ENCODE measurements at regions not wholly inside any gene's neighbourhood (a gene's known extent, or its start where the extent isn't known, plus 50 kb on each side); places are given as distances from the start of the nearest gene placed in this dataset.

DNA sequence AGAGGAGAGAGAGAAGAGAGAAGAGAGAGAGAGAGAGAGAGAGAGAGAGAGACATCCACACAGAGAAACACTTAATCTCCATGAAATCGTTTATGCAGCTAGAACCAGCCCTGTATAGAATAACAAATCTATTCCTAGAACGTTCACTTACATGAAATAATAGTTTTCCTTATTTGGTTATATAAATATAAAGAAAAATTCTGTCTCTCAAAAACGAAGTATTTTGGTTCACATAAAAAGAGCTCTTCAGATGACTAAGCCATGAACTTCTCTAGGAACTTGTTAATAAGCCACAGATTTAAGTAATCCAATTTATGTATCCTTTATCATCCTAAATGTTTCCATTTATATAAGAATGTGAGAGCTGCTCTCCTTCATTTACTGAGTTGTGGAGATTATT is 1315.1 kb upstream of the PCDH7 start:
- no peak for DNase-seq

- DNase-seq = no peak
These were observed 1304.4 kb upstream of the PCDH7 start for GRCh38 chr4:29415771-29416170.

DNA sequence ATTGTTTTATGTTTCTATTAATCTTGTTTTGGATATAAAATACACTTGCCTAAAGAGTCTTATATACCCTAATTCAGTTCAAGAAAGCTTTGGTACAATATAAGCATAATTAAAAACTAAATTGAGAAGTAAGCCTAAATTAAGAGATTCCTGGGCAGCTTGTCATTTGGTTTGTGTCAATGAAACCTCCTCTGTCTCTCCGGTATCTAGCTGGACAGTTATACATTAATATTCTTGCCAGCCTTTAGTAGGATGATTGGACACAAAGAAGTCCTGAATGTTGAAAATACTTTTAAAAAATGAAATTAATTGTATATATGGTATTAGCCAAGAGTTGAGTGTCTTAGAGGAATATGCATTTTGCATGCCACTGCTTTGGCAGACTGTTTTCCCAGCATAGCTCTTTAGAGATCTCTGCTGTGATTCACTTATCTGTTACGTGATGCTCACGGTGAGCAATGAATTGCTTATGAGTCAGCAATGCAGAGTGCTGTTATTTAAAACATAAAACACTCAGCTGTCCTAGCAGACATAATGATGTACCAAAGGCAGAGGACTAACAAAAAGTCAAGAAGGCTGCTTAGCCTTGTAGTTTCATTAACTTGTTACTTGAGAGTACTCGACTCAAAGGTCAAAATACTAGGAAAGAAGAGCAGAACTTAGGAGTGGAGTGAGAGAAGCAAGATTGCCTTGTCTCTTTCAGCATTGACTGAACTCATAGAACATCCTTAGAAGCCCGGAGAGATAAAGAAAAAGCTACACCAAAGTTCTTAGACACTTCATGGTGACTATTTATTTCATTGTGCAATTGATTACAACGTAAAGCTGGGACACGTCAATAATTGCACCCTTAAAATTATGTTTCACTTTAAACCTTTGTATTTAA is 1296.1 kb upstream of the PCDH7 start:
- peak; percentile 4 for DNase-seq

DNA sequence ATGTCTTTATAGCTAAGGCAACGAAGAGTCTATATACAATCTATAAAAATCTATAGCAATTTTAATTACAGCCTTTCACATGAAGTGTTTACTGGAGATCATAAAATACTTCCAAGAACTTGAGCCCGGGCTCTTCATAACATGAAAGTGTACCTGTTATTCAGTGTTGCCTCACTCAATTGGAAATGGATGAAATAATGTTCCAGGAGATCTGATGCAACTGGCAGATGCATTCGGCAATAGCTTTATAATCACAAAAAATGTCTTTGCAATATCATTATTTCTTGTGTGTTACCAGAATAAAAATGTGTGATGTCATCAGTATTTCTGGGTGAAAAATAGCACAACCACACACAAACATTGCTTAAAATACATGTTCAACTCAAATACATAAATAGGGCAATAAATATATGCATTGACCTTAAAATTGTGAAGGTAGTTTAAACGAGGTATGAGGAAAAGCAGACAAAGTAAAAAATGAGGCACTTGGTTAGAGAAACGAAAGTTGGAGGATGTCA is 1266.8 kb upstream of the PCDH7 start:
- no peak for DNase-seq

DNA sequence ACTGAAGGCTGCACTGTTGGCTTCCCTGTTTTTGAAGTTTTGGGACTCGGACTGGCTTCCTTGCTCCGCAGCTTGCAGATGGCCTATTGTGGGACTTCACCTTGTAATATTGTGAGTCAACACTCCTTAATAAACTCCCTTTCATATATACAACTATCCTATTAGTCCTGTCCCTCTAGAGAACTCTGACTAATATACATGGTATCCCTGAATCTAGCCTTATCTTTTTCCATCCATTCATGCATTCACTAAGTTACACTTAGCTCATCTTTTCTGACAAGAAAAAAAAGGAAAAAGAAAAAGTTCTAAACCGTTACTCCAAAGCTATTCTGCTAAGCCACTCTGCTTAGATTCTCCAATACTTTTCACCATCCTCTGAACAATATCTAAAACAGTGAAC is 1260.2 kb upstream of the PCDH7 start:
- DNase-seq = no peak

GRCh38 chr4:29467044-29467717 is 1253.0 kb upstream of the PCDH7 start:
- DNase-seq = no peak

All from SHP77 treated with DMSO at 0.1 percent for 48 hours (cell line).